ENCODE measurements at regions not wholly inside any gene's neighbourhood (a gene's known extent, or its start where the extent isn't known, plus 50 kb on each side); places are given as distances from the start of the nearest gene placed in this dataset.

- peaks cover 0 to 2% (median 0%) of the 10 kb centered on the region in 3 donors for H3K27me3 Mint-ChIP-seq (ENCODE audit: low read depth in 3 of 3)
- DNase-seq: no peak
These were observed 855.6 kb downstream of the TSN start for GRCh38 chr2:122610948-122611609.

GRCh38 chr2:122622934-122623333 lies 867.5 kb downstream of the TSN start:
- Histone ChIP-seq H3K36me3 (replicated peaks in 1 of 2; ENCODE audit: control insufficient read depth in 1 of 2, insufficient read depth in 2 of 2, low read length in 2 of 2) (no peaks in the 10 kb centered on the region), H3K4me3 (replicated peaks in 1 of 3; ENCODE audit: low read depth in 2 of 3, low read length in 3 of 3) (no peak overlapping the region), H3K79me2 (ENCODE audit: insufficient read depth, low read length) (no peaks in the 10 kb centered on the region), H4K20me1 (ENCODE audit: insufficient read depth, low read length) (no peaks in the 10 kb centered on the region), H3K27ac (ENCODE audit: low read depth in 1 of 2, low read length in 2 of 2) (no peak overlapping the region), H3K4me2 (replicated peaks; ENCODE audit: extremely low read depth, low read length, poor library complexity, severe bottlenecking) (no peak overlapping the region), H3K27me3 (ENCODE audit: control insufficient read depth in 2 of 2, insufficient read depth in 2 of 2, low read length in 2 of 2) (no peaks in the 10 kb centered on the region), H3K9ac (ENCODE audit: insufficient read depth, low read length, poor library complexity, severe bottlenecking) (no peak overlapping the region), H3K4me1 (ENCODE audit: control insufficient read depth in 1 of 2, insufficient read depth in 2 of 2, low read length in 2 of 2) (no peaks in the 10 kb centered on the region), H3K9me3 (replicated peaks in 1 of 2; ENCODE audit: control insufficient read depth in 1 of 2, insufficient read depth in 1 of 2, low read length in 2 of 2) (no peaks in the 10 kb centered on the region), H2AFZ (ENCODE audit: insufficient read depth, low read depth, low read length, poor library complexity, severe bottlenecking) (no peak overlapping the region)
- H3K9me3 Mint-ChIP-seq: peaks cover 2 to 12% (median 7%) of the 10 kb centered on the region in 7 donors
- intact Hi-C loops (cut with micrococcal nuclease): no loop called here
- TF ChIP-seq CTCF (IDR thresholded peaks at IDR 0.05): no peak
- H3K36me3 Mint-ChIP-seq: no peaks in the 10 kb centered on the region
- no peak for DNase-seq
- no peaks in the 10 kb centered on the region for H3K4me1 Mint-ChIP-seq
- no peaks in the 10 kb centered on the region for H3K27me3 Mint-ChIP-seq (ENCODE audit: low read depth in 3 of 3)
- H3K4me3 Mint-ChIP-seq: no peak overlapping the region
- WGBS (ENCODE audit: insufficient coverage): 67% methylated on average over 3 of the region's 3 CpGs
- no peak overlapping the region for H3K27ac Mint-ChIP-seq

More at GRCh38 chr2:122610948-122611609, 855.6 kb downstream of the TSN start:
- no peak overlapping the region for H3K4me3 Mint-ChIP-seq
- intact Hi-C loops (cut with micrococcal nuclease): no loop called here
- no peak for TF ChIP-seq CTCF (IDR thresholded peaks at IDR 0.05)
- H3K4me1 ChIP-seq (ENCODE audit: control insufficient read depth in 1 of 2, insufficient read depth in 2 of 2, low read length in 2 of 2): no peaks in the 10 kb centered on the region
- peaks cover 0 to 10% (median 4%) of the 10 kb centered on the region in 7 donors for H3K9me3 Mint-ChIP-seq
- H3K27me3 ChIP-seq (ENCODE audit: control insufficient read depth in 2 of 2, insufficient read depth in 2 of 2, low read length in 2 of 2): no peaks in the 10 kb centered on the region
- H3K4me1 Mint-ChIP-seq: no peaks in the 10 kb centered on the region
- no peak overlapping the region for H3K27ac Mint-ChIP-seq
- 88% methylated on average over 3 of the region's 3 CpGs for WGBS (ENCODE audit: insufficient coverage)
- H3K9ac ChIP-seq (ENCODE audit: insufficient read depth, low read length, poor library complexity, severe bottlenecking): no peak overlapping the region
- no peak overlapping the region for H3K4me2 ChIP-seq (replicated peaks; ENCODE audit: extremely low read depth, low read length, poor library complexity, severe bottlenecking)
- H3K27ac ChIP-seq (ENCODE audit: low read depth in 1 of 2, low read length in 2 of 2): no peak overlapping the region
- H4K20me1 ChIP-seq (ENCODE audit: insufficient read depth, low read length): no peaks in the 10 kb centered on the region
- no peaks in the 10 kb centered on the region for H3K36me3 Mint-ChIP-seq
- H3K4me3 ChIP-seq (replicated peaks in 1 of 3; ENCODE audit: low read depth in 2 of 3, low read length in 3 of 3): no peak overlapping the region
- no peak overlapping the region for H2AFZ ChIP-seq (ENCODE audit: insufficient read depth, low read depth, low read length, poor library complexity, severe bottlenecking)
- peaks cover 7 to 19% of the 10 kb centered on the region in 2 donors for H3K9me3 ChIP-seq (replicated peaks in 1 of 2; ENCODE audit: control insufficient read depth in 1 of 2, insufficient read depth in 1 of 2, low read length in 2 of 2)
- H3K79me2 ChIP-seq (ENCODE audit: insufficient read depth, low read length): no peaks in the 10 kb centered on the region
- no peaks in the 10 kb centered on the region for H3K36me3 ChIP-seq (replicated peaks in 1 of 2; ENCODE audit: control insufficient read depth in 1 of 2, insufficient read depth in 2 of 2, low read length in 2 of 2)
